Activated CD4-positive, alpha-beta memory T cell treated with anti-CD3 and anti-CD28 coated beads for 36 hours (primary cell): ENCODE measurements at regions not wholly inside any gene's neighbourhood (a gene's known extent, or its start where the extent isn't known, plus 50 kb on each side); places are given as distances from the start of the nearest gene placed in this dataset.
"Not testable (repeated sequence)": the region's sequence is repeated elsewhere in the genome, so short reads cannot be mapped to it uniquely, and the experiment has no call there.

Experiments
- CTCF ChIA-PET: fragments of 350-600 bp; sonication (Branson Sonifier 250); formaldehyde crosslinking; loops from one replicate; lab custom pipeline; 2021; ENCODE audit warnings: antibody characterized with exemption, inconsistent platforms; lab: Charles Lee
- POLR2A ChIA-PET: fragments of 350-600 bp; sonication (Branson Sonifier 250); formaldehyde crosslinking; loops from one replicate; lab custom pipeline; 2021; ENCODE audit warnings: antibody characterized with exemption; lab: Charles Lee
- DNase-seq: peaks from one replicate; pipeline ENCODE4 v3.0.0-alpha.2; 2020
- H3K27ac Mint-ChIP-seq: one replicate; pipeline ENCODE4 v1.8.0; 2021; ENCODE audit warnings: mixed read lengths
- H3K27me3 Mint-ChIP-seq: one replicate; pipeline ENCODE4 v1.8.0; 2021; ENCODE audit warnings: mixed read lengths
- H3K36me3 Mint-ChIP-seq: one replicate; pipeline ENCODE4 v1.8.0; 2021; ENCODE audit warnings: mixed read lengths
- H3K4me1 Mint-ChIP-seq: one replicate; pipeline ENCODE4 v1.8.0; 2021; ENCODE audit warnings: low read depth, mixed read lengths
- H3K4me3 Mint-ChIP-seq: one replicate; pipeline ENCODE4 v1.8.0; 2021; ENCODE audit warnings: mild to moderate bottlenecking, mixed read lengths
- H3K9me3 Mint-ChIP-seq: one replicate; pipeline ENCODE4 v1.8.0; 2021; ENCODE audit warnings: mixed read lengths
- intact Hi-C: fragments of 100-400 bp; cut with micrococcal nuclease; formaldehyde crosslinking; loops from one replicate; pipeline ENCODE4 v1.15.1; 2023

- DNase-seq: no peak
- H3K4me1 Mint-ChIP-seq: no peaks in the 10 kb centered on the region
- no peaks in the 10 kb centered on the region for H3K36me3 Mint-ChIP-seq
- H3K4me3 Mint-ChIP-seq: no peak overlapping the region
- H3K27ac Mint-ChIP-seq: no peak overlapping the region
- CTCF ChIA-PET: no interaction called here
- H3K9me3 Mint-ChIP-seq: peaks cover 5% of the 10 kb centered on the region
- intact Hi-C loops: no loop called here
- POLR2A ChIA-PET: no interaction called here
- H3K27me3 Mint-ChIP-seq: no peaks in the 10 kb centered on the region
Measured at GRCh38 chr2:154507186-154507585, 191.3 kb upstream of the KCNJ3 start.

- ChIA-PET POLR2A (no interaction called here), CTCF (no interaction called here)
- intact Hi-C loops: no loop called here
- Mint-ChIP-seq H3K4me1 (no peaks in the 10 kb centered on the region), H3K27ac (no peak overlapping the region), H3K9me3 (peaks cover 7% of the 10 kb centered on the region), H3K36me3 (no peaks in the 10 kb centered on the region), H3K27me3 (no peaks in the 10 kb centered on the region), H3K4me3 (no peak overlapping the region)
- no peak for DNase-seq
Measured at GRCh38 chr2:154518872-154519271, 179.6 kb upstream of the KCNJ3 start.

GRCh38 chr2:154520951-154521350 lies 177.5 kb upstream of the KCNJ3 start:
- POLR2A ChIA-PET, H3K36me3 Mint-ChIP-seq, H3K4me1 Mint-ChIP-seq, H3K27me3 Mint-ChIP-seq, H3K9me3 Mint-ChIP-seq, DNase-seq, H3K27ac Mint-ChIP-seq, H3K4me3 Mint-ChIP-seq, intact Hi-C loops: not testable (repeated sequence)
- CTCF ChIA-PET: interaction anchor here (0.6 kb wide), 1 partner anchor 20 kb away, joined by 3 read pairs; no protein-coding TSS in a partner anchor

DNA sequence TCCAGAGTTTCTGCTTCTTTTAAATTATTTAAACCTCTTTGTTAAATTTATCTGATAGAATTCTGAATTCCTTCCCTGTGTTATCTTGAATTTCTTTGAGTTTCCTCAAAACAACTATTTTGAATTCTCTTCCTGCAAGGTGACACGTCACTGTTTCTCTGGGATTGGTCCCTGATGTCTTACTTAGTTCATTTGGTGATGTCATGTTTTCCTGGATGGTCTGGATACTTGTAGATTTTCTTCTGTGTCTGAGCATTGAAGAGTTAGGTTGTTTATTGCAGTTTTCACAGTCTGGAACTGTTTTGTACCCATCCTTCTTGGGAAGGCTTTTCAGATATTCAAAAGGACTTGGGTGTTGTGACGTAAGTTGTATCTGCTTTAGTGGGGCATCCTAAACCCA lies 172.3 kb upstream of the KCNJ3 start:
- Mint-ChIP-seq H3K27me3 (no peaks in the 10 kb centered on the region), H3K27ac (no peak overlapping the region), H3K4me3 (no peak overlapping the region), H3K9me3 (peaks cover 4% of the 10 kb centered on the region), H3K4me1 (no peaks in the 10 kb centered on the region), H3K36me3 (no peaks in the 10 kb centered on the region)
- ChIA-PET CTCF (no interaction called here), POLR2A (no interaction called here)
- intact Hi-C loops: no loop called here
- no peak for DNase-seq

DNA sequence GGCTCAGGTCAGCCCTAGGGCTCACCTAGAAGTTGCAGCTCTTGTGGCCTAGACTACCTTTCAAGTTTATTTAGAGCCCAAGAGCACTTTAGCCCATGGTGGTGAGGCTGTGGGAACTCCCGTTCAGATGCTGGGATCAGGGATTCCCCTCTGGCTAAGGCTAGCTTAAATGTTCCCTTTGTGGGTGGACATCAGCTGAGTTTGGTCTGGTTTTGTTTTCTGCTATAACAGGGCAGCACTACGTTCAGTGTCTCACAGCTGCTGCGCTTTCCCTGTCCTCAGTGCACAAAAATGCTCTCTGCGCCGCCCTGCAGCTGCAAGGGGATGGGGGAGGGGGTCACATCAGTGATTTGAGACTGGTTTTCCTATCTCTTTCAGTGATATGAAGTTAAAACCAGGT lies 170.5 kb upstream of the KCNJ3 start:
- DNase-seq: no peak
- no peaks in the 10 kb centered on the region for H3K4me1 Mint-ChIP-seq
- no peak overlapping the region for H3K4me3 Mint-ChIP-seq
- CTCF ChIA-PET: no interaction called here
- no peak overlapping the region for H3K27ac Mint-ChIP-seq
- H3K9me3 Mint-ChIP-seq: no peaks in the 10 kb centered on the region
- no peaks in the 10 kb centered on the region for H3K36me3 Mint-ChIP-seq
- no peaks in the 10 kb centered on the region for H3K27me3 Mint-ChIP-seq
- intact Hi-C loops: no loop called here
- POLR2A ChIA-PET: interaction anchor here (0.6 kb wide), 1 partner anchor 17 kb away, joined by 5 read pairs; no protein-coding TSS in a partner anchor

DNA sequence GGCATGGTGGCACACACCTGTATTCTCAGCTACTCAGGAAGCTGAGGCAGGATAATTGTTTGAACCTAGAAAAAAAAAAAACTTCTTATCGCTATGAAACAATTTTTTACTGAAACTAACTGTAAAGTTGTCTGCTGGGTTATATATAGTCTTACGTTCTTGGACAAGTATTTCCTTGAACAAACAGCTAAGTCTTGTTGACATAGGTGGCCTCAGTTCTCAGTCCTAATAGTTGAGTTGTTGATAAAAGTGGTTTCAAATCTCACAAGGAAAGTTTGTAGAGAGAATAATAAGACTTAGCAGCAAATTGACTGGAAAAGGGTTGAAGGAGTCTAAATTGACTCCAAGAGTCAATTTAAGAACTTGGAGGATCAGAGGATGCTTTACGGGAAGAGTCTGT lies 166.5 kb upstream of the KCNJ3 start:
- H3K27me3 Mint-ChIP-seq: no peaks in the 10 kb centered on the region
- ChIA-PET CTCF (no interaction called here), POLR2A (no interaction called here)
- no peak for DNase-seq
- intact Hi-C loops: no loop called here
- no peak overlapping the region for H3K27ac Mint-ChIP-seq
- H3K36me3 Mint-ChIP-seq: no peaks in the 10 kb centered on the region
- peaks cover 5% of the 10 kb centered on the region for H3K9me3 Mint-ChIP-seq
- no peaks in the 10 kb centered on the region for H3K4me1 Mint-ChIP-seq
- no peak overlapping the region for H3K4me3 Mint-ChIP-seq

- ChIA-PET CTCF (no interaction called here), POLR2A (no interaction called here)
- Mint-ChIP-seq H3K36me3 (no peaks in the 10 kb centered on the region), H3K27ac (no peak overlapping the region), H3K4me1 (no peaks in the 10 kb centered on the region), H3K4me3 (no peak overlapping the region), H3K27me3 (no peaks in the 10 kb centered on the region), H3K9me3 (peaks cover 6% of the 10 kb centered on the region)
- intact Hi-C loops: no loop called here
- no peak for DNase-seq
Measured at GRCh38 chr2:154532763-154533162, 165.7 kb upstream of the KCNJ3 start.

DNA sequence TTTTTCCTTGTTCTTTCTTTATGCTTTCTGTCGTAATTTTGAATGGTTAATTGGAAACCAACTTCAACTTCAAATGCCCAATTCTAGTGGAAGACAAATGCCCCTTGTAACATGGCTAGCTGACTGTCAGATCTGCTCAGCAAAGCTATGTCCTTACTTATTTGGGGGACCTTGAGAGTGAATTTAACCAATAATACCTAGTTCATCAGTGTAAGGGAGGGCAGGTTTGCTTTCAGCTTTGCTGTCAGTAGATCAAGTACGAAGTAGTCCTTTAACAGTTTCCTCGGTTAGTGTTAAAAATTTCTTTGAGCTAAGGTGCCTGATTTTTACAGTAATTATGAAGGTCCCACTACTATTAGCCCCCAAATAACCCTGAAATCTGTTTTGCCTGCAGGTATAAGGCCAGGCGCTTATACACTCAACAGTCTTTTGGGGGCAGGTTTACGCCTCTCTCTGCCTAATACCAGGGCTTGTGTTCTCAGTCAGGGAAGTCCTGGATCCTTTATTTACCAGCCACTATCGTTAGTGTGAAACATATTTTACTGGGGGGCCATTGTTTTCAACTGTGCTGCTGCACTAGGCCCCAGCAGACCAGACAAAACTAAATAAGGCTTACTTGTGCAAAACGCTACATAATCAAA lies 165.1 kb upstream of the KCNJ3 start:
- intact Hi-C loops: no loop called here
- no peak overlapping the region for H3K27ac Mint-ChIP-seq
- no peaks in the 10 kb centered on the region for H3K4me1 Mint-ChIP-seq
- peaks cover 7% of the 10 kb centered on the region for H3K9me3 Mint-ChIP-seq
- POLR2A ChIA-PET: no interaction called here
- H3K27me3 Mint-ChIP-seq: no peaks in the 10 kb centered on the region
- no peak for DNase-seq
- CTCF ChIA-PET: no interaction called here
- no peak overlapping the region for H3K4me3 Mint-ChIP-seq
- no peaks in the 10 kb centered on the region for H3K36me3 Mint-ChIP-seq

- Mint-ChIP-seq H3K36me3 (no peaks in the 10 kb centered on the region), H3K9me3 (peaks cover 7% of the 10 kb centered on the region), H3K4me3 (no peak overlapping the region), H3K4me1 (no peaks in the 10 kb centered on the region), H3K27me3 (no peaks in the 10 kb centered on the region), H3K27ac (no peak overlapping the region)
- intact Hi-C loops: no loop called here
- no peak for DNase-seq
- ChIA-PET CTCF (no interaction called here), POLR2A (no interaction called here)
Measured at GRCh38 chr2:154537024-154537423, 161.5 kb upstream of the KCNJ3 start.

DNA sequence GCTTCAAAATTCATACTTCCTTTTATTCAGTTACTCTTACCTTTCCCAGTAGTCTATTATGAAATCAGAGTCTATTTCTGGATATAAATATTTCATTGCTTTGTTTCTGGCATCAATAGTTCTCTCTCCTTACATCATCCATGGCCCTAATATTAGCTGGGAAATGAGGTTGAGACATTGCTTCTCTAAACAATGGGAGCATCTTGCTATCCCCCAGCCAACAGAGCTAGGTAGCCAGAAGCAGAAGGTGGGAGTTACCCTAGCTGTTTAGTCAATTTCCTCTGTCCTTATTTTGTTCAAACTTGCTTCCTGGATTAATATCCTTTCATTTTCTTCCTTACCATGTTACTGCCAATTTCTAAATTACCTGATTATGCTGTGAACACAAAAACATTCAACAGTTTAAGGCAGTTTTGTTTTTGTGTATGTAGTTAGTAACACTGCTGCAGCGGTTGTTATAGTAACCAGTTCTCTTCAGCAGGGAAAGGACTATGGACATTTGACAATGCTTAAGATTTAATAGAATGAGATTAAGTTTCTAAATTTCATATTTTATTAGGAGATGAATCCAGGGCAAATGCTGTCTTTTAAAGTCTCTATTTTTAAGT lies 160.5 kb upstream of the KCNJ3 start:
- H3K4me1 Mint-ChIP-seq: no peaks in the 10 kb centered on the region
- H3K27me3 Mint-ChIP-seq: no peaks in the 10 kb centered on the region
- CTCF ChIA-PET: no interaction called here
- no peak overlapping the region for H3K27ac Mint-ChIP-seq
- H3K9me3 Mint-ChIP-seq: peaks cover 7% of the 10 kb centered on the region
- POLR2A ChIA-PET: no interaction called here
- intact Hi-C loops: no loop called here
- H3K36me3 Mint-ChIP-seq: no peaks in the 10 kb centered on the region
- no peak overlapping the region for H3K4me3 Mint-ChIP-seq
- DNase-seq: no peak

GRCh38 chr2:154546341-154546740 lies 152.2 kb upstream of the KCNJ3 start:
- Mint-ChIP-seq H3K4me1 (no peaks in the 10 kb centered on the region), H3K36me3 (no peaks in the 10 kb centered on the region), H3K4me3 (no peak overlapping the region), H3K9me3 (peaks cover 25% of the 10 kb centered on the region), H3K27me3 (no peaks in the 10 kb centered on the region), H3K27ac (no peak overlapping the region)
- ChIA-PET CTCF (no interaction called here), POLR2A (no interaction called here)
- intact Hi-C loops: no loop called here
- no peak for DNase-seq

DNA sequence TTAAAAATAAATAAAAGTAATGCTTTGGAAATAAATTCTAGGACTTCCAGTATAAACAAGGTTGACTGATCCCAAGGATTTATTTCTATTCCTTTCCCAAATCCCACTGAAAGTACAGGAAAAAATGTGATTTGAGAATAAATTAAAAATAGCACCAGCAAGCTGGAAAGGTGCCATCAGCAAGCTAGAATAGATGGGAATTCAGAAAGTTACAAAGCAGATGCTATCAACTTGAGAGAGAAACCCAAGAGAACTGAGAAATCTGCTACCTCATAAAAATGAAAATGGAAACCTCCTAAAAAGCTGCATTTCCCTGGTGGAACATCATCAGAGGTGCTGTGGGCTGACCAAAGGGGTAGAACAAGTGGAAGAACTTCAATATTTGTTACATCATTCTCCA lies 148.6 kb upstream of the KCNJ3 start:
- H3K27me3 Mint-ChIP-seq: no peaks in the 10 kb centered on the region
- intact Hi-C loops: no loop called here
- no peak for DNase-seq
- peaks cover 22% of the 10 kb centered on the region for H3K9me3 Mint-ChIP-seq
- no peak overlapping the region for H3K4me3 Mint-ChIP-seq
- H3K4me1 Mint-ChIP-seq: no peaks in the 10 kb centered on the region
- no peaks in the 10 kb centered on the region for H3K36me3 Mint-ChIP-seq
- ChIA-PET CTCF (no interaction called here), POLR2A (no interaction called here)
- H3K27ac Mint-ChIP-seq: no peak overlapping the region

DNA sequence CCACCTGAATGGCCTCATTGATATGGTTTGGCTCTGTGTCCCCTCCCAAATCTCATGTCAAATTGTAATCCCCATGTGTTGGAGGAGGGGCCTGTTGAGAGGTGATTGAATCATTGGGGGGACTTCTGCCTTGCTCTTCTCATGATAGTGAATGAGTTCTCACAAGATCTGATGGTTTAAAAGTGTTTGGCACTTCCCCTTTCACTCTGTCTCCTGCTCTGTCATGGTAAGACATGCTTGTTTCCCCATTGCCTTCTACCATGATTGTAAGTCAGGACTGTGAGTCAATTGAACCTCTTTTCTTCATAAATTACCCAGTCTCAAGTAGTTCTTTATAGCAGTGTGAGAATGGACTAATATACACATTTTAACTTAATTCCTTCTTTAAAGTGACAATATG lies 146.8 kb upstream of the KCNJ3 start:
- no peak overlapping the region for H3K27ac Mint-ChIP-seq
- H3K36me3 Mint-ChIP-seq: no peaks in the 10 kb centered on the region
- no peak for DNase-seq
- no peak overlapping the region for H3K4me3 Mint-ChIP-seq
- intact Hi-C loops: no loop called here
- ChIA-PET CTCF (no interaction called here), POLR2A (interaction anchor here (0.6 kb wide), 1 partner anchor 695 kb away, joined by 3 read pairs; no protein-coding TSS in a partner anchor)
- peaks cover 10% of the 10 kb centered on the region for H3K9me3 Mint-ChIP-seq
- H3K4me1 Mint-ChIP-seq: no peaks in the 10 kb centered on the region
- no peaks in the 10 kb centered on the region for H3K27me3 Mint-ChIP-seq
